ENCODE measurements at regions not wholly inside any gene's neighbourhood (a gene's known extent, or its start where the extent isn't known, plus 50 kb on each side); places are given as distances from the start of the nearest gene placed in this dataset.

DNA sequence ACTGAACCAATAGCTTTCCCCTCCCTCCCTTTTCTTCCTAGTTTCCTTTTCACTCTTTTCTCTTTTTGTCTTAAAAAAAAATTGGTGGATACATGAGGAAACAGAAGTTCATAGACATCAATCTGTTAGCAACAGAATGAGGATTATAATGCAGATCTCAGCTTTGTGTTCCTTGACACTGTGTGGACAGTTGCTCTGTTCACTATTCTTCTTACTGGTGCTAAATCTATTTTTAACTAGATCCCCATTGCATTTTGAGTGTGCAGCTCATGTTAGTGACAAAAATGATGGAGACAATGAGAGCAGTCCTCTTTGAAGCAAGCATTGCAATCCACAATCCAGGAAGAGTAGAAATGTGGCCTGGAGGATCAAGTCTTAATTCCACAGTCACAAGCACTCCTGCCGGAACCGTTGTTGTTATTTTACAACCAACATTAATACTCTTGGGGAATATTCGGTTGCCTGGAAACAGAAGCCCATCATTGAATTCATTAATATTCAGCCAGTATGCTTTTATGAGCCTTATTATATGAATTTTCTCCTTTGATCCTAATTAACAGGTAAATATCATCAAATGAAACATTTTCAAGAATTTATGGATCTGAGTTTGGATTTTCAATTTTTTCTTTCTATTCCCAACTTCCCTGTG lies 1016.8 kb downstream of the NTRK3 start (continued):
- TF ChIP-seq SUZ12 (IDR thresholded peaks at IDR 0.05; ENCODE audit: low read length) (no peak), KDM4A (IDR thresholded peaks at IDR 0.05; ENCODE audit: low read depth, low read length, severe bottlenecking) (no peak)
